Keratinocyte (primary cell): ENCODE measurements at regions not wholly inside any gene's neighbourhood (a gene's known extent, or its start where the extent isn't known, plus 50 kb on each side); places are given as distances from the start of the nearest gene placed in this dataset.

Source experiments
- EZH2 ChIP-seq: IDR thresholded peaks from one replicate; pipeline ENCODE4 v1.6.1; 2012; ENCODE audit warnings: inconsistent platforms, mild to moderate bottlenecking, low read length, moderate library complexity
- TF ChIP-seq, protein P1 (sequence below), 3 experiments: IDR thresholded peaks in 1 of 3; conservative IDR thresholded peaks in 1 of 3; optimal IDR thresholded peaks in 1 of 3; 2 replicates in 2 of 3; 3 replicates in 1 of 3; pipeline versions ENCODE3 to v1.5.1; 2011; ENCODE audit warnings: low read length in 3 of 3, mild to moderate bottlenecking in 3 of 3, moderate library complexity in 2 of 3, control low read depth in 1 of 3, inconsistent platforms in 1 of 3; ENCODE audit not compliant: insufficient read depth in 2 of 3; ENCODE audit errors: extremely low read depth in 1 of 3

DNA sequence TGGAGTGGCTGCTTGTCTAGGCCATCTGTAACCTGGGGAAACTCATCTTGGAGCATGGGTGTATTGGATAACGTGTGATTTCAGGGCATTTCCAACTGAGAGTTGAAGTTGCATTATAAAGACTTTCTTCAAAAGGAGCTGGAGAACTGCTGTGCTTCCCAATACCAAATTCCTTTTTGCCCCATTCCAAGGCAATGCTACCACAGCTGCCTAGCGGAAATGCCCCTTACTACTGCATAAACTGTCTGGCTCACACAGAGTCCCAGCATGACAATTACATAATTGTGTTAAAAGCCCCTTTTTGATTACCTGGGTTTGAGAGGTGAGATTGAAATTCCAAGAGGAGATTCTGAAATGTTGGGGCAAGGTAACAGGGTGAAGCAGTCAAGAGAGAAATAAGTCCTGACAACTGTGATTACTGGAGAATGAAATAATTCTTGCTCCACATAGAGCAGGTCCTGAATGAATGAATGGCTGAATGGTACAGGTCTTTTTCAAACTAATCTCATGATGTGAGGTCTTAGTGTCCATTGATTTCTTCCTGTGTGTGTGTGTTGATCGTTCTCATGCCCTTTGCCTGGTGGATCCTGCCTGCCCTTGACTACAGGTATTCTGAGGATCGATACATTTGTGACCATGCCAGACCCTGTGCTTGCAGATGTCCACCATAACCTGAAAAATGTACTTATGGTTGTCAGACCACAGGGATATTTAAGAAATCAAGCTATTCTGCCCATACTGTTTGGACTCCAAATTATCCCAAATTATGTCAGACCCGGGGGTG is 386.5 kb downstream of the GRIN2B start:
- TF ChIP-seq, protein P1, sequence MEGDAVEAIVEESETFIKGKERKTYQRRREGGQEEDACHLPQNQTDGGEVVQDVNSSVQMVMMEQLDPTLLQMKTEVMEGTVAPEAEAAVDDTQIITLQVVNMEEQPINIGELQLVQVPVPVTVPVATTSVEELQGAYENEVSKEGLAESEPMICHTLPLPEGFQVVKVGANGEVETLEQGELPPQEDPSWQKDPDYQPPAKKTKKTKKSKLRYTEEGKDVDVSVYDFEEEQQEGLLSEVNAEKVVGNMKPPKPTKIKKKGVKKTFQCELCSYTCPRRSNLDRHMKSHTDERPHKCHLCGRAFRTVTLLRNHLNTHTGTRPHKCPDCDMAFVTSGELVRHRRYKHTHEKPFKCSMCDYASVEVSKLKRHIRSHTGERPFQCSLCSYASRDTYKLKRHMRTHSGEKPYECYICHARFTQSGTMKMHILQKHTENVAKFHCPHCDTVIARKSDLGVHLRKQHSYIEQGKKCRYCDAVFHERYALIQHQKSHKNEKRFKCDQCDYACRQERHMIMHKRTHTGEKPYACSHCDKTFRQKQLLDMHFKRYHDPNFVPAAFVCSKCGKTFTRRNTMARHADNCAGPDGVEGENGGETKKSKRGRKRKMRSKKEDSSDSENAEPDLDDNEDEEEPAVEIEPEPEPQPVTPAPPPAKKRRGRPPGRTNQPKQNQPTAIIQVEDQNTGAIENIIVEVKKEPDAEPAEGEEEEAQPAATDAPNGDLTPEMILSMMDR (optimal IDR thresholded peaks at IDR 0.05 in 1 of 3, IDR thresholded peaks at IDR 0.05 in 1 of 3, conservative IDR thresholded peaks at IDR 0.05 in 1 of 3; ENCODE audit: extremely low read depth in 1 of 3, insufficient read depth in 2 of 3, low read length in 3 of 3): no peak
- no peak for TF ChIP-seq EZH2
